Naive B cell (primary cell): ENCODE measurements at regions not wholly inside any gene's neighbourhood (a gene's known extent, or its start where the extent isn't known, plus 50 kb on each side); places are given as distances from the start of the nearest gene placed in this dataset.

Experiments
- ATAC-seq, 2 donors: fragments of 150-1000 bp; cut with Tn5 transposase; 2 replicates each; pipeline ENCODE4 v1.10.0; 2021; ENCODE audit warnings: low read depth in 2 of 2, mild to moderate bottlenecking in 2 of 2, moderate library complexity in 2 of 2
- DNase-seq: peaks from one replicate; pipeline ENCODE4 v3.0.0; 2022
- H3K27ac Mint-ChIP-seq, 6 donors: one replicate each; pipeline ENCODE4 v1.8.0; 2020 to 2022; ENCODE audit warnings: mild to moderate bottlenecking in 6 of 6, mixed read lengths in 6 of 6, moderate library complexity in 5 of 6, inconsistent platforms in 2 of 6
- H3K27me3 Mint-ChIP-seq, 3 donors: one replicate each; pipeline ENCODE4 v1.8.0; 2021 to 2022; ENCODE audit warnings: mixed read lengths in 3 of 3, mild to moderate bottlenecking in 1 of 3
- H3K36me3 Mint-ChIP-seq, 2 donors: one replicate each; pipeline ENCODE4 v1.8.0; 2020 to 2022; ENCODE audit warnings: mixed read lengths in 2 of 2, inconsistent platforms in 1 of 2, mild to moderate bottlenecking in 1 of 2
- H3K4me1 Mint-ChIP-seq, 3 donors: one replicate each; pipeline ENCODE4 v1.8.0; 2020 to 2022; ENCODE audit warnings: mixed read lengths in 3 of 3, inconsistent platforms in 1 of 3, mild to moderate bottlenecking in 1 of 3, moderate library complexity in 1 of 3
- H3K4me3 Mint-ChIP-seq, 8 donors: one replicate each; pipeline ENCODE4 v1.8.0; 2020 to 2022; ENCODE audit warnings: mild to moderate bottlenecking in 8 of 8, mixed read lengths in 8 of 8, moderate library complexity in 8 of 8, inconsistent platforms in 2 of 8
- H3K9me3 Mint-ChIP-seq, 7 donors: one replicate each; pipeline ENCODE4 v1.8.0; 2020 to 2022; ENCODE audit warnings: mixed read lengths in 7 of 7, mild to moderate bottlenecking in 5 of 7, inconsistent platforms in 2 of 7, moderate library complexity in 1 of 7

GRCh38 chr3:104740874-104741379, 625.8 kb upstream of the ALCAM start:
- ATAC-seq (no peak), DNase-seq (no peak)
- H3K27ac Mint-ChIP-seq, result no peak overlapping the region
- no peaks in the 10 kb centered on the region for H3K4me1 Mint-ChIP-seq
- no peaks in the 10 kb centered on the region for H3K36me3 Mint-ChIP-seq
- no peaks in the 10 kb centered on the region for H3K27me3 Mint-ChIP-seq
- H3K4me3 Mint-ChIP-seq, result peak overlapping the region in 1 of 8 donors; percentile 17
- no peaks in the 10 kb centered on the region for H3K9me3 Mint-ChIP-seq

GRCh38 chr3:104742044-104742443, 624.7 kb upstream of the ALCAM start:
- DNase-seq (no peak), ATAC-seq (no peak)
- no peaks in the 10 kb centered on the region for H3K27me3 Mint-ChIP-seq
- no peaks in the 10 kb centered on the region for H3K36me3 Mint-ChIP-seq
- H3K27ac Mint-ChIP-seq, result no peak overlapping the region
- no peak overlapping the region for H3K4me3 Mint-ChIP-seq
- H3K9me3 Mint-ChIP-seq, result no peaks in the 10 kb centered on the region
- no peaks in the 10 kb centered on the region for H3K4me1 Mint-ChIP-seq

GRCh38 chr3:104745313-104745712, 621.4 kb upstream of the ALCAM start:
- Mint-ChIP-seq H3K27ac (no peak overlapping the region), H3K4me1 (no peaks in the 10 kb centered on the region), H3K4me3 (no peak overlapping the region), H3K27me3 (no peaks in the 10 kb centered on the region), H3K9me3 (no peaks in the 10 kb centered on the region), H3K36me3 (no peaks in the 10 kb centered on the region)
- DNase-seq, result no peak
- ATAC-seq, result no peak

GRCh38 chr3:104746056-104746455, 620.7 kb upstream of the ALCAM start:
- no peaks in the 10 kb centered on the region for H3K4me1 Mint-ChIP-seq

GRCh38 chr3:104750581-104750980, 616.1 kb upstream of the ALCAM start:
- H3K4me1 Mint-ChIP-seq, result no peaks in the 10 kb centered on the region
- no peak overlapping the region for H3K4me3 Mint-ChIP-seq
- H3K27me3 Mint-ChIP-seq, result peaks cover 0 to 4% (median 0%) of the 10 kb centered on the region in 3 donors
- DNase-seq (no peak), ATAC-seq (no peak)
- H3K9me3 Mint-ChIP-seq, result no peaks in the 10 kb centered on the region
- no peaks in the 10 kb centered on the region for H3K36me3 Mint-ChIP-seq
- H3K27ac Mint-ChIP-seq, result no peak overlapping the region

More at GRCh38 chr3:104746056-104746455, 620.7 kb upstream of the ALCAM start:
- Mint-ChIP-seq H3K27ac (no peak overlapping the region), H3K36me3 (no peaks in the 10 kb centered on the region), H3K4me3 (no peak overlapping the region), H3K27me3 (no peaks in the 10 kb centered on the region), H3K9me3 (no peaks in the 10 kb centered on the region)
- no peak for ATAC-seq
- DNase-seq, result no peak

- Mint-ChIP-seq H3K4me3 (no peak overlapping the region), H3K27ac (no peak overlapping the region), H3K9me3 (no peaks in the 10 kb centered on the region), H3K36me3 (no peaks in the 10 kb centered on the region), H3K4me1 (no peaks in the 10 kb centered on the region), H3K27me3 (peaks cover 0 to 4% (median 0%) of the 10 kb centered on the region in 3 donors)
- ATAC-seq, result no peak
- DNase-seq, result no peak
Observed at GRCh38 chr3:104755791-104756190, 610.9 kb upstream of the ALCAM start.

- Mint-ChIP-seq H3K9me3 (no peaks in the 10 kb centered on the region), H3K4me1 (no peaks in the 10 kb centered on the region), H3K4me3 (no peak overlapping the region), H3K36me3 (no peaks in the 10 kb centered on the region), H3K27ac (no peak overlapping the region), H3K27me3 (no peaks in the 10 kb centered on the region)
- no peak for DNase-seq
- no peak for ATAC-seq
Observed at GRCh38 chr3:104763007-104763406, 603.7 kb upstream of the ALCAM start.

- Mint-ChIP-seq H3K36me3 (no peaks in the 10 kb centered on the region), H3K27ac (no peak overlapping the region), H3K4me1 (no peaks in the 10 kb centered on the region), H3K27me3 (no peaks in the 10 kb centered on the region), H3K4me3 (no peak overlapping the region), H3K9me3 (no peaks in the 10 kb centered on the region)
- DNase-seq (no peak), ATAC-seq (no peak)
Observed at GRCh38 chr3:104764496-104764895, 602.2 kb upstream of the ALCAM start.

GRCh38 chr3:104768886-104769285, 597.8 kb upstream of the ALCAM start:
- H3K4me3 Mint-ChIP-seq, result no peak overlapping the region
- DNase-seq (no peak), ATAC-seq (no peak)
- H3K27ac Mint-ChIP-seq, result no peak overlapping the region
- no peaks in the 10 kb centered on the region for H3K4me1 Mint-ChIP-seq
- H3K27me3 Mint-ChIP-seq, result no peaks in the 10 kb centered on the region
- H3K36me3 Mint-ChIP-seq, result no peaks in the 10 kb centered on the region
- H3K9me3 Mint-ChIP-seq, result no peaks in the 10 kb centered on the region

- Mint-ChIP-seq H3K9me3 (peaks cover 0 to 12% (median 3%) of the 10 kb centered on the region in 7 donors), H3K4me1 (no peaks in the 10 kb centered on the region), H3K27me3 (no peaks in the 10 kb centered on the region), H3K36me3 (no peaks in the 10 kb centered on the region), H3K4me3 (no peak overlapping the region), H3K27ac (no peak overlapping the region)
- ATAC-seq (no peak), DNase-seq (no peak)
Observed at GRCh38 chr3:104779324-104779723, 587.4 kb upstream of the ALCAM start.

GRCh38 chr3:104781112-104781511, 585.6 kb upstream of the ALCAM start:
- H3K36me3 Mint-ChIP-seq, result no peaks in the 10 kb centered on the region
- no peak for DNase-seq
- no peaks in the 10 kb centered on the region for H3K4me1 Mint-ChIP-seq
- peaks cover 0 to 12% (median 3%) of the 10 kb centered on the region in 7 donors for H3K9me3 Mint-ChIP-seq
- H3K27me3 Mint-ChIP-seq, result peaks cover 0 to 4% (median 0%) of the 10 kb centered on the region in 3 donors
- H3K4me3 Mint-ChIP-seq, result no peak overlapping the region
- H3K27ac Mint-ChIP-seq, result no peak overlapping the region
- ATAC-seq, result no peak

- H3K9me3 Mint-ChIP-seq, result no peaks in the 10 kb centered on the region
- peaks cover 0 to 4% (median 0%) of the 10 kb centered on the region in 3 donors for H3K27me3 Mint-ChIP-seq
- DNase-seq, result no peak
- no peak for ATAC-seq
- H3K27ac Mint-ChIP-seq, result no peak overlapping the region
- H3K36me3 Mint-ChIP-seq, result no peaks in the 10 kb centered on the region
- no peaks in the 10 kb centered on the region for H3K4me1 Mint-ChIP-seq
- no peak overlapping the region for H3K4me3 Mint-ChIP-seq
Observed at GRCh38 chr3:104785947-104786346, 580.8 kb upstream of the ALCAM start.

GRCh38 chr3:104787306-104787705, 579.4 kb upstream of the ALCAM start:
- Mint-ChIP-seq H3K9me3 (no peaks in the 10 kb centered on the region), H3K4me3 (no peak overlapping the region), H3K36me3 (no peaks in the 10 kb centered on the region), H3K4me1 (no peaks in the 10 kb centered on the region), H3K27me3 (peaks cover 0 to 4% (median 0%) of the 10 kb centered on the region in 3 donors), H3K27ac (no peak overlapping the region)
- ATAC-seq (no peak), DNase-seq (no peak)

GRCh38 chr3:104788807-104789206, 577.9 kb upstream of the ALCAM start:
- peaks cover 0 to 2% (median 0%) of the 10 kb centered on the region in 7 donors for H3K9me3 Mint-ChIP-seq
- H3K27ac Mint-ChIP-seq, result peak overlapping the region in 1 of 6 donors; percentile 82
- no peak overlapping the region for H3K4me3 Mint-ChIP-seq
- H3K36me3 Mint-ChIP-seq, result no peaks in the 10 kb centered on the region
- H3K27me3 Mint-ChIP-seq, result peaks cover 0 to 4% (median 0%) of the 10 kb centered on the region in 3 donors
- ATAC-seq (no peak), DNase-seq (no peak)
- H3K4me1 Mint-ChIP-seq, result no peaks in the 10 kb centered on the region

- no peaks in the 10 kb centered on the region for H3K27me3 Mint-ChIP-seq
- no peaks in the 10 kb centered on the region for H3K4me1 Mint-ChIP-seq
- H3K27ac Mint-ChIP-seq, result no peak overlapping the region
- DNase-seq (no peak), ATAC-seq (no peak)
- H3K4me3 Mint-ChIP-seq, result no peak overlapping the region
- H3K9me3 Mint-ChIP-seq, result peaks cover 0 to 2% (median 0%) of the 10 kb centered on the region in 7 donors
- no peaks in the 10 kb centered on the region for H3K36me3 Mint-ChIP-seq
Observed at GRCh38 chr3:104791331-104791730, 575.4 kb upstream of the ALCAM start.
